Stimulated activated naive B cell treated with anti-CD40 and anti-IgM and Interleukin-4, amounts not matched to agents 10 μg/mL and 1 μg/mL and 100 μg/mL, for 72 hours (primary cell): ENCODE measurements at regions not wholly inside any gene's neighbourhood (a gene's known extent, or its start where the extent isn't known, plus 50 kb on each side); places are given as distances from the start of the nearest gene placed in this dataset.

Experiments
- ATAC-seq, 2 donors: fragments of 150-1000 bp; cut with Tn5 transposase; replicated peaks; 2 replicates each; pipeline ENCODE4 v1.10.0; 2021; ENCODE audit warnings: moderate library complexity in 1 of 2
- DNase-seq: peaks from one replicate; pipeline ENCODE4 v3.0.0; 2021
- H3K27ac Mint-ChIP-seq: one replicate; pipeline ENCODE4 v1.8.0; 2022; ENCODE audit warnings: mild to moderate bottlenecking, mixed read lengths
- H3K27me3 Mint-ChIP-seq, 2 donors: one replicate each; pipeline ENCODE4 v1.8.0; 2022; ENCODE audit warnings: mixed read lengths in 2 of 2
- H3K36me3 Mint-ChIP-seq, 2 donors: one replicate each; pipeline ENCODE4 v1.8.0; 2022; ENCODE audit warnings: mixed read lengths in 2 of 2, mild to moderate bottlenecking in 1 of 2
- H3K4me1 Mint-ChIP-seq, 2 donors: one replicate each; pipeline ENCODE4 v1.8.0; 2022; ENCODE audit warnings: mixed read lengths in 2 of 2, mild to moderate bottlenecking in 1 of 2
- H3K4me3 Mint-ChIP-seq, 2 donors: one replicate each; pipeline ENCODE4 v1.8.0; 2022; ENCODE audit warnings: mild to moderate bottlenecking in 2 of 2, mixed read lengths in 2 of 2, moderate library complexity in 1 of 2
- H3K9me3 Mint-ChIP-seq, 2 donors: one replicate each; pipeline ENCODE4 v1.8.0; 2022; ENCODE audit warnings: mixed read lengths in 2 of 2, mild to moderate bottlenecking in 1 of 2

GRCh38 chr12:125269276-125269675 is 204.0 kb downstream of the AACS start:
- H3K27ac Mint-ChIP-seq = no peak overlapping the region
- peaks cover 7 to 23% of the 10 kb centered on the region in 2 donors for H3K27me3 Mint-ChIP-seq
- no peak for ATAC-seq
- no peak for DNase-seq
- H3K36me3 Mint-ChIP-seq = no peaks in the 10 kb centered on the region
- H3K4me1 Mint-ChIP-seq = no peaks in the 10 kb centered on the region
- no peaks in the 10 kb centered on the region for H3K9me3 Mint-ChIP-seq
- H3K4me3 Mint-ChIP-seq = no peak overlapping the region

DNA sequence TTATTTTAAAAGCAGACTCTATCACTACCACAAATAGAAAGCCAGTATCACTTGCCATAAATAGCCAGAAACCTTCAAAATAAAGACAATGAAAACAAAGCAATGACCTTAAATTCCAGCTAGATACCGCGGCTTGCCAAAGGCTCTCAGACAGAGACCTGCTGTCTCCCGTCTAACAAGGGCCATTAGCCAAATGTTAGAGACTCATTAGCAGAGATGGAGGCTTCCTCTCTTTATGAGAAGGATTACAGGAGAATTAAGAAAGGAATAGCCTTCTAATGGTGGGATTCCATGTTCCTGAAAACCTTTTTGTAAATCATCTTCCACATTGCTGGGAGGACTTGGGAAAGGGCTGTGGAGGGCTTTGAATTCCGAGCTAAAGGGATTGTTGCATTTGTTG is 206.7 kb downstream of the AACS start:
- no peak for ATAC-seq
- H3K27me3 Mint-ChIP-seq = peaks cover 7 to 20% of the 10 kb centered on the region in 2 donors
- H3K4me1 Mint-ChIP-seq = no peaks in the 10 kb centered on the region
- H3K27ac Mint-ChIP-seq = no peak overlapping the region
- H3K36me3 Mint-ChIP-seq = no peaks in the 10 kb centered on the region
- DNase-seq = no peak
- no peak overlapping the region for H3K4me3 Mint-ChIP-seq
- H3K9me3 Mint-ChIP-seq = no peaks in the 10 kb centered on the region

DNA sequence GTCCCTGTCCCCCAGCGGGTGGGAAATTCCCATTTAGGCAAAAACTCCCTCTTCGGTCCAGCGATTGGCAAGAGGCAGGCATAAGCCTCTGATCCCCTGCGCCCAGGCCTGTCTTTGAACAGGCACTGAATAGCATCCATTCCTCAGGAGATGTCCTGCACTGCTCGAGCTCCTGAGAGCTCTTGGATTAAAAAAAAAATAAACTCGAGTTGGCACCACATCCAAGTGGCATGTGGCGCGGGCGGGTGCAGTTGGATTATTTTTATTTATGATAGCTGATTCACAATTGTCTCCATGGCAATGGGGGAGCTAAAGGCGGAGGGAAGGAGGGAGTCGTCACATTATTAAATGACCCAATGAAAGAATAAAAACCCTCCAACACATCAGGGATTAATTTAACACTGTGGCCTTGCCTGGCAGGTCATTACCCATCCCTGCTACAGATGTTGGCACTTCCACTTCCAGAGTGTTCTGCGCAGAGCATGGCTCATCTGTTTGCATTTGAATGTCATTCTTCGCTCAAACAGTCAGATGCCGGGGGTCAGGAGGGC is 207.2 kb downstream of the AACS start:
- H3K36me3 Mint-ChIP-seq = no peaks in the 10 kb centered on the region
- no peak overlapping the region for H3K4me3 Mint-ChIP-seq
- DNase-seq (no peak), ATAC-seq (no peak)
- no peak overlapping the region for H3K27ac Mint-ChIP-seq
- no peaks in the 10 kb centered on the region for H3K4me1 Mint-ChIP-seq
- H3K9me3 Mint-ChIP-seq = no peaks in the 10 kb centered on the region
- peaks cover 7 to 15% of the 10 kb centered on the region in 2 donors for H3K27me3 Mint-ChIP-seq

DNA sequence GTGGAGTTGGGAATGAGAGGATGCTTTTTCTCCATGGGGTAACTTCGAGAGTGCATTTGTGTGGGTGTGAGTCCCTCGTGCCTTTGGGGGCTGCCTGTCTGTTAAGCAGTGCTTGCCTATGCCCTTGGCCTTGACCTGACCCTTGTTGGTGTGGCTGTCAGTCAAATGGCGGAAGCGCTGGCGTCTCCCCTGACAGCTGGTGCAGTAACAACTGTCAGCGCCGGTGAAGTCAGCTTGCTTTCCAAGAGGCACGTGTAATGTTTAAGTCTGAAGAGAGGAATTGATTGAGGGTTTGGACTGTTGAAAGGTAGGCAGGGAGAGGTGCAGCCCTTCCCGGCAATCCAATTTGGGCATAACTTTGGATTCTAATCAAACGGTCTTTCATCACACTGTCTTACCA is 211.3 kb downstream of the AACS start:
- H3K4me3 Mint-ChIP-seq = no peak overlapping the region
- DNase-seq = no peak
- no peak for ATAC-seq
- H3K27ac Mint-ChIP-seq = no peak overlapping the region
- H3K9me3 Mint-ChIP-seq = no peaks in the 10 kb centered on the region
- peaks cover 24 to 27% of the 10 kb centered on the region in 2 donors for H3K27me3 Mint-ChIP-seq
- peaks cover 4 to 9% of the 10 kb centered on the region in 2 donors for H3K4me1 Mint-ChIP-seq
- no peaks in the 10 kb centered on the region for H3K36me3 Mint-ChIP-seq

GRCh38 chr12:125280482-125281377 is 215.5 kb downstream of the AACS start:
- H3K4me1 Mint-ChIP-seq = peaks cover 4 to 9% of the 10 kb centered on the region in 2 donors
- peaks cover 20 to 26% of the 10 kb centered on the region in 2 donors for H3K27me3 Mint-ChIP-seq
- ATAC-seq = no peak
- no peak for DNase-seq
- peak overlapping the region; percentile 4 to 22 for H3K4me3 Mint-ChIP-seq
- no peaks in the 10 kb centered on the region for H3K36me3 Mint-ChIP-seq
- H3K9me3 Mint-ChIP-seq = peaks cover 2 to 5% of the 10 kb centered on the region in 2 donors
- H3K27ac Mint-ChIP-seq = no peak overlapping the region

- H3K36me3 Mint-ChIP-seq = no peaks in the 10 kb centered on the region
- no peak for ATAC-seq
- DNase-seq = no peak
- H3K27me3 Mint-ChIP-seq = peaks cover 20 to 35% of the 10 kb centered on the region in 2 donors
- H3K9me3 Mint-ChIP-seq = peaks cover 2 to 5% of the 10 kb centered on the region in 2 donors
- H3K4me3 Mint-ChIP-seq = no peak overlapping the region
- H3K27ac Mint-ChIP-seq = no peak overlapping the region
- H3K4me1 Mint-ChIP-seq = peaks cover 5 to 9% of the 10 kb centered on the region in 2 donors
These were observed 217.7 kb downstream of the AACS start for GRCh38 chr12:125282921-125283320.

- Mint-ChIP-seq H3K27me3 (peaks cover 20 to 35% of the 10 kb centered on the region in 2 donors), H3K4me1 (peaks cover 5 to 9% of the 10 kb centered on the region in 2 donors), H3K4me3 (no peak overlapping the region), H3K36me3 (no peaks in the 10 kb centered on the region), H3K9me3 (peaks cover 2 to 5% of the 10 kb centered on the region in 2 donors), H3K27ac (no peak overlapping the region)
- ATAC-seq (no peak), DNase-seq (no peak)
These were observed 218.3 kb downstream of the AACS start for GRCh38 chr12:125283521-125283920.

DNA sequence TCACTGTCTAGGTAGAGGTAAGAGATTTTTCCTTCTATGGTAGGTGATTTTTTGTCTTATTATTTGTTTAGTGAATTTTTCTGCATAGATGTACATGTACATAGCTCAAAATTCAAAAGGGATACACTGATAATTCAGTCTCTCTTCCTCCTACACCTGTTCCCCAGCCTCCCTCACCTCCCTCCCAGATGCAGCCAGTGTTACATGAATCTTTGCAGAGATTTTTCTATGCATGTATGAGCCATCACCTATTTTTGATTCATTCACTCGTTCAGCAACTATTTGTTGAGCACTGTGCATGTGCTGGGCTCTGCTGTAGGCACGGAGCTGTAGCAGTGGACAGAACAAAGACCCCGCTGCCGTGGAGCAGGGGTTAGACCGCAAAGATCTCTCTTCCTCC is 218.9 kb downstream of the AACS start:
- Mint-ChIP-seq H3K4me3 (no peak overlapping the region), H3K27ac (no peak overlapping the region), H3K9me3 (peaks cover 2 to 5% of the 10 kb centered on the region in 2 donors), H3K27me3 (peaks cover 20 to 35% of the 10 kb centered on the region in 2 donors), H3K4me1 (peaks cover 5 to 9% of the 10 kb centered on the region in 2 donors), H3K36me3 (no peaks in the 10 kb centered on the region)
- DNase-seq (no peak), ATAC-seq (no peak)

- no peak overlapping the region for H3K4me3 Mint-ChIP-seq
- peaks cover 5 to 9% of the 10 kb centered on the region in 2 donors for H3K4me1 Mint-ChIP-seq
- no peaks in the 10 kb centered on the region for H3K36me3 Mint-ChIP-seq
- peaks cover 2 to 5% of the 10 kb centered on the region in 2 donors for H3K9me3 Mint-ChIP-seq
- DNase-seq (no peak), ATAC-seq (no peak)
- peaks cover 25 to 34% of the 10 kb centered on the region in 2 donors for H3K27me3 Mint-ChIP-seq
- H3K27ac Mint-ChIP-seq = no peak overlapping the region
These were observed 219.9 kb downstream of the AACS start for GRCh38 chr12:125284945-125285685.

DNA sequence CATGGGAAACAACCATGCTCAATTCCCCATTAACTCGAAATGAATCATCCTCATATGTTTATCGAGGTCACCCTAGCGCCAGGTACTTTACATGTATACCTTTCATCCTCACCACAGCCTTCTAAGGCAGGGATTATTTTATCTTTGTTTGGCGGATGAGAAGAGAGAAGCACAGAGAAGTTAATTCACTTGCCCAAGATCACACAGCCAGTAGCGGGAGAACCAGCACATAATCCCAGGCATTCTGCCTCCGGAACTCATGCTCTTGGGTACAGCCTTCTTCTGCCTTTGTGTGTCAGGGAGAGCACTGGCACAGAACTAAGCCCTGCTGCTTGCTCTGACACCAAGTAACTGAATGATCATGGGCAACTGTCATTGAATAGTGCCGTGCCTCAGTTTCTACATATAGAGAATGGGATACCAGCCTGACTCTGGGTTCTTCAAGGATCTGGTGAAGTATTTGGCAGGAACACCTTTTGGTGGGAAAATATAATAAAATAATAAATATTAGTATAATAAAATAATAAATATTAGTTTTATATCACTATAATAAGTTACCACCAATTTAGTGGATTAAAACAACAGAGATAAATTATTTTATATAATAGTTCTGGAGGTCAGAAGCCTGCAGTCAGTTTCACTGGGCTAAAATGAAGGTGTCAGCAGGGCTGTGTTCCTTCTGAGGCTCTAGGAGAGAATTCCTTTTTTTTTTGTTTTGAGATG is 220.9 kb downstream of the AACS start:
- DNase-seq = no peak
- peaks cover 2 to 5% of the 10 kb centered on the region in 2 donors for H3K9me3 Mint-ChIP-seq
- no peak overlapping the region for H3K27ac Mint-ChIP-seq
- H3K4me3 Mint-ChIP-seq = no peak overlapping the region
- peaks cover 16 to 28% of the 10 kb centered on the region in 2 donors for H3K27me3 Mint-ChIP-seq
- ATAC-seq = no peak
- no peaks in the 10 kb centered on the region for H3K36me3 Mint-ChIP-seq
- H3K4me1 Mint-ChIP-seq = peaks cover under 1 to 1% of the 10 kb centered on the region in 2 donors

DNA sequence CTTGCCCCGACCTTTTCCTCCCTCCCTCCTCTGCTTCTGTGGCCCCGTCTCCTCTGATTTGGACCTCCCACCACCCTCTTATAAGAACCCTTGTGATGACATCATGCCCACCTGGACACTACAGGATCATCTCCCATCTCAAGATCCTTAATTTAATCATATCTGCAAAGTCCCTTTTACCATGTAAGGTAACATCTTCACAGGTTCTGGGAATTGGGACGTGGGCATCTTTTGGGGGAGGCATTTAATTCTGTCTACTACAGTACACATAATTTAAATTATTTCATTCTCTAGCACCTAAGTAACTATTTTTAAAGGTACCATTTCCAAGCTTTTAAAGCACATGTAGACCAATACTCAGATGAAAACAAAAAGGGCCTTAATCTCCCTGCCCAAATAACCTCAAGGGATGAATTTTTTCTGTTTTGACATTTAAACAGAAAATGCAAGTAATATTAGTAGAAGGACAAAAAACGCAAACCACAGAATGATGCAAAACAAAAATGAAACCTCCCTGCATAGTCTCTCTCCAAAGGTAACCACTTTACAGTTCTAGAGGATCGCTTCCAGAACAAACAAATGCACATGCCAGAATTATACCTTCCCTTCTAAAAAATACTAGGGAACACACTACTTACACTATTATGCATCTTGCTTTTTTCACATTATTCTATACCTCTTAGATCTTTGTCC is 222.1 kb downstream of the AACS start:
- H3K4me3 Mint-ChIP-seq = no peak overlapping the region
- peaks cover 2 to 5% of the 10 kb centered on the region in 2 donors for H3K9me3 Mint-ChIP-seq
- peaks cover 0 to 1% of the 10 kb centered on the region in 2 donors for H3K4me1 Mint-ChIP-seq
- peak in 1 of 2 donors; percentile 45 for ATAC-seq
- H3K27me3 Mint-ChIP-seq = peaks cover 9 to 22% of the 10 kb centered on the region in 2 donors
- no peak for DNase-seq
- H3K27ac Mint-ChIP-seq = no peak overlapping the region
- H3K36me3 Mint-ChIP-seq = no peaks in the 10 kb centered on the region

GRCh38 chr12:125288931-125289928 is 224.0 kb downstream of the AACS start:
- Mint-ChIP-seq H3K27ac (no peak overlapping the region), H3K4me1 (peaks cover 0 to 1% of the 10 kb centered on the region in 2 donors), H3K4me3 (no peak overlapping the region), H3K36me3 (no peaks in the 10 kb centered on the region), H3K27me3 (peaks cover 6 to 20% of the 10 kb centered on the region in 2 donors), H3K9me3 (peaks cover 4 to 5% of the 10 kb centered on the region in 2 donors)
- no peak for DNase-seq
- no peak for ATAC-seq
